HepG2 (cell line): ENCODE measurements at regions not wholly inside any gene's neighbourhood (a gene's known extent, or its start where the extent isn't known, plus 50 kb on each side); places are given as distances from the start of the nearest gene placed in this dataset.

Experiments
- E2F1 ChIP-seq: sonication (generic); formaldehyde crosslinking; IDR thresholded peaks from 2 replicates; pipeline ENCODE4 v1.5.0; 2020; ENCODE audit warnings: missing genetic modification reagents
- FOXM1 ChIP-seq: sonication (generic); formaldehyde crosslinking; IDR thresholded peaks from 2 replicates; pipeline ENCODE4 v1.5.0; 2020; ENCODE audit warnings: missing genetic modification reagents
- MAX ChIP-seq: IDR thresholded peaks from 2 replicates; pipeline ENCODE4 v1.6.1; 2012; ENCODE audit warnings: inconsistent platforms
- PHF8 ChIP-seq: sonication (generic); formaldehyde crosslinking; IDR thresholded peaks from 2 replicates; pipeline ENCODE4 v1.5.0; 2020; ENCODE audit warnings: missing genetic modification reagents
- RAD21 ChIP-seq: fragments of 450-650 bp; formaldehyde crosslinking; IDR thresholded peaks from 2 replicates; pipeline ENCODE4 v1.5.0; 2020; ENCODE audit warnings: mild to moderate bottlenecking
- ZBTB10 ChIP-seq: sonication (generic); formaldehyde crosslinking; IDR thresholded peaks from 2 replicates; pipeline ENCODE4 v1.4.0; 2020; ENCODE audit warnings: missing genetic modification reagents, borderline replicate concordance
- ZFP36L2 ChIP-seq: sonication (generic); formaldehyde crosslinking; IDR thresholded peaks from 2 replicates; pipeline ENCODE4 v1.4.0; 2020; ENCODE audit warnings: missing genetic modification reagents
- ZFYVE20 ChIP-seq: sonication (generic); formaldehyde crosslinking; IDR thresholded peaks from 2 replicates; pipeline ENCODE4 v1.8.0; 2023; ENCODE audit warnings: low read depth, mild to moderate bottlenecking, moderate library complexity, missing genetic modification reagents, borderline replicate concordance
- ZNF510 ChIP-seq: sonication (generic); formaldehyde crosslinking; IDR thresholded peaks from 2 replicates; pipeline ENCODE4 v1.4.0; 2020; ENCODE audit warnings: low read depth, mild to moderate bottlenecking, missing genetic modification reagents
- TF ChIP-seq, protein P1 (sequence below): sonication (generic); formaldehyde crosslinking; IDR thresholded peaks from 2 replicates; pipeline ENCODE4 v1.5.0; 2020; ENCODE audit warnings: mild to moderate bottlenecking, missing genetic modification reagents, moderate library complexity
- TF ChIP-seq, protein P2 (sequence below): sonication (generic); formaldehyde crosslinking; conservative IDR thresholded peaks from 2 replicates; pipeline ENCODE4 v1.4.0; 2020; ENCODE audit warnings: missing genetic modification reagents
- TF ChIP-seq, protein P3 (sequence below): sonication (generic); formaldehyde crosslinking; IDR thresholded peaks from 2 replicates; pipeline ENCODE4 v1.4.0; 2020; ENCODE audit warnings: mild to moderate bottlenecking, missing genetic modification reagents

DNA sequence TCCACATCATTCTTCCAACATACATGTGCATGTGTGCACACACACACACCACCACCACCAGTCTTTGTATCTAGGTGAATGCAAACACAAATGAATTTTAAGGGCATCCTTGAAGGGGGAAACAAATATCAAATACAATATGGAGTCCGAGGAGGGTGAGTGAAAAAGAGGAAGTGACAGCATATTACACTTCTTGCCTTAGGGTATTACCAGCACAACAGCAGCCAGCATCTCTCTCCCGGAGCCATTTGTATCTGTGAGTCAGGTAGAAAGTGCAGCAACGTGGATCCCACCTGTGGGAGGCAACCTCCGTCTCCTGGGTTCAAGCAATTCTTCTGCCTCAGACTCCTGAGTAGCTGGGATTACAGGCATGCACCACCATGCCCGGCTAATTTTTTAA, 483.2 kb downstream of the SMARCA1 start:
- TF ChIP-seq ZBTB10 (CRISPR knock-in tag) (no peak), PHF8 (CRISPR knock-in tag) (no peak), ZFYVE20 (no peak), ZFP36L2 (CRISPR knock-in tag) (no peak), ZNF510 (CRISPR knock-in tag) (no peak), FOXM1 (CRISPR knock-in tag) (no peak), E2F1 (CRISPR knock-in tag) (no peak), MAX (no peak), RAD21 (no peak)
- TF ChIP-seq, protein P1, sequence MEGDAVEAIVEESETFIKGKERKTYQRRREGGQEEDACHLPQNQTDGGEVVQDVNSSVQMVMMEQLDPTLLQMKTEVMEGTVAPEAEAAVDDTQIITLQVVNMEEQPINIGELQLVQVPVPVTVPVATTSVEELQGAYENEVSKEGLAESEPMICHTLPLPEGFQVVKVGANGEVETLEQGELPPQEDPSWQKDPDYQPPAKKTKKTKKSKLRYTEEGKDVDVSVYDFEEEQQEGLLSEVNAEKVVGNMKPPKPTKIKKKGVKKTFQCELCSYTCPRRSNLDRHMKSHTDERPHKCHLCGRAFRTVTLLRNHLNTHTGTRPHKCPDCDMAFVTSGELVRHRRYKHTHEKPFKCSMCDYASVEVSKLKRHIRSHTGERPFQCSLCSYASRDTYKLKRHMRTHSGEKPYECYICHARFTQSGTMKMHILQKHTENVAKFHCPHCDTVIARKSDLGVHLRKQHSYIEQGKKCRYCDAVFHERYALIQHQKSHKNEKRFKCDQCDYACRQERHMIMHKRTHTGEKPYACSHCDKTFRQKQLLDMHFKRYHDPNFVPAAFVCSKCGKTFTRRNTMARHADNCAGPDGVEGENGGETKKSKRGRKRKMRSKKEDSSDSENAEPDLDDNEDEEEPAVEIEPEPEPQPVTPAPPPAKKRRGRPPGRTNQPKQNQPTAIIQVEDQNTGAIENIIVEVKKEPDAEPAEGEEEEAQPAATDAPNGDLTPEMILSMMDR (CRISPR knock-in tag), result no peak
- TF ChIP-seq, protein P2, sequence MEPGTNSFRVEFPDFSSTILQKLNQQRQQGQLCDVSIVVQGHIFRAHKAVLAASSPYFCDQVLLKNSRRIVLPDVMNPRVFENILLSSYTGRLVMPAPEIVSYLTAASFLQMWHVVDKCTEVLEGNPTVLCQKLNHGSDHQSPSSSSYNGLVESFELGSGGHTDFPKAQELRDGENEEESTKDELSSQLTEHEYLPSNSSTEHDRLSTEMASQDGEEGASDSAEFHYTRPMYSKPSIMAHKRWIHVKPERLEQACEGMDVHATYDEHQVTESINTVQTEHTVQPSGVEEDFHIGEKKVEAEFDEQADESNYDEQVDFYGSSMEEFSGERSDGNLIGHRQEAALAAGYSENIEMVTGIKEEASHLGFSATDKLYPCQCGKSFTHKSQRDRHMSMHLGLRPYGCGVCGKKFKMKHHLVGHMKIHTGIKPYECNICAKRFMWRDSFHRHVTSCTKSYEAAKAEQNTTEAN (CRISPR knock-in tag), result no peak
- TF ChIP-seq, protein P3, sequence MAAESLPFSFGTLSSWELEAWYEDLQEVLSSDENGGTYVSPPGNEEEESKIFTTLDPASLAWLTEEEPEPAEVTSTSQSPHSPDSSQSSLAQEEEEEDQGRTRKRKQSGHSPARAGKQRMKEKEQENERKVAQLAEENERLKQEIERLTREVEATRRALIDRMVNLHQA (CRISPR knock-in tag), result no peak
